HG03571 (cell line): ENCODE measurements at regions not wholly inside any gene's neighbourhood (a gene's known extent, or its start where the extent isn't known, plus 50 kb on each side); places are given as distances from the start of the nearest gene placed in this dataset.

Experiments used
- ATAC-seq: cut with Tn5 transposase; IDR thresholded peaks from one replicate; pipeline ENCODE4 v1.9.1; 2021; ENCODE audit not compliant: unreplicated experiment

DNA sequence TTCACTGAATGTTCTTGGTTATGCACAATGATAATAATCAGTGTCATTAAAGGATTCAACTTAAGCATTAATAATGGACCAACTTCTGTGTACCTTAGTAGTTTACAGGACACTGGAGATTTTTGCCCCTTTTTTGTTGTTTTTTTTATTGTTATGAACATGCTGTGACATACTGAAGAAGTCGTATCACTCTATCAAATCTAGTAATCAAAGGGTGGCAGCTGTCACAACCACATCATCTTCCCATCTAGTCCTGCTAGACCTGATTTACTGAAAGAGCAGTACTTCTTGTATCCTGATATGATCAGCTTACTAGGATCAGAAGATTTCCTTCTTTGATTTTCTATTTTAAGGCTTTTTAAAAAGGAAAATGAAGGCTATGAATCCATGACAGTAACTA is 504.6 kb upstream of the CELF2 start:
- ATAC-seq, result no peak

DNA sequence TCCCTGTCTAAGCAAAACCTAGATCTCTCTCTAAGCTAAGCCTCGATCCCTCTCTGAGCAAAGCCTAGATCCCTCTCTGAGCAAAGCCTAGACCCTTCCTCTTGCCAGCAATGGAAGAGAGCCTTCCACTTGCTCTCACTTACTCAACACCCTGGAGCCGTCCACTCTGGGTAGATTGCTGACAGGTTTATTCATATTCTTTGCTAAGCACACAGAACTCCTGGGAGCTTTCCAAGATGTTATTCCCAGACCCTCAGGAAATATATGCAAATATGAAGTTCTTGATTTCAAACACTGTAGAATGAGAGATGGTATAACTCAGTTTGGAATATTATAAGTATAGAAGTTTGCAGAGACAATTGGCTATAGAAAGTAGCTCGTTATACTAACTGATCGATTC is 503.8 kb upstream of the CELF2 start:
- ATAC-seq, result no peak

DNA sequence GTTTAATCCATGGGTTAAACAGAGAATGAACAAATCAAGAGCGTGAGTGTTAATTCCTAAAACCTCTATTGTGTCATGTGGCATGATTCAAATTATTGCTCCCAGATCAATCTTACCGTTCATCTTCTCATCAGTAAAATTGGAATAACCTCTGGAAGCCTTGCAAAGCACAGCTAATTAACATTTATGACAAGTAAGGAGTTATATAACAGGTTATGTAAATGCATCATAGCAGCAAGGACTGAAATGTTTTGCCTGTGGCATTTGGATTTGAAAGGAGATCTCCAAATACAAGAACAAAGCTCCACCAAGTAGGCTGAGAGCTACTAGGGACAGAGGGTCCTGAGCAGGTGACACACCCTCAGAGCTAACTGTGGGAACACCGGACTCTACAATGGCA is 502.9 kb upstream of the CELF2 start:
- no peak for ATAC-seq

DNA sequence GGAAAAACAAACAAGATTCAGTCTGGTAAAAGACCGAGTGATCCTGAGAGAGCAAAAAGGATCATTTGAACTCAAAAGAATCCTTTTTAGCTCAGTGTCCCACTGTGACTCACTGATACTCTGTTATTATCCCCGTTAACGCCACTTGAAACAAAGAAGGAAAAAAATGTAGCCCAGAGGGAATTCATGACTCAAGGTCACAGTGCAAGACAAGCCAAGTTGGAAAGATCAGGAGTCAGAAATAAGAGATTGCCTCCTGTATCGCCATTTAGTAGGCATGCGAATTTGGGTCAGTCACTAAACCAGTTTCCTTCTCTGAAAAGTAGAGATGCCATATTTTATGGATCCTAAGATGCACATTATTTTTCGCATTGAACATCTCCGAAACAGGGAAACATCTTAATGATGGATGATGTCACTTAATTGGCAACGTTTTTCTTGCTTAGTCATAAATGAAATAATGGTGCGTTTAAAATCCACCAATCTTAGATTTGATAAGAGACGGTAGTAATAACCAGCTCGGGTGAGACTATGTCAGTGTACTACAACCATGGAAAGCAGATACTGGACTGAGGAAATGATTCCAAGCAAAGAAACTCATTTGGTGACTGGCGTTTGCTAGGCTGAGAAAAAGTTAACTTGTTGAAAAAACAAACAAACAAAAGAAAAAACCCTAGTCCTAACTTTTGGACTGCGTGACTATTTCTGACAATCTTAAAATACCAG is 502.0 kb upstream of the CELF2 start:
- no peak for ATAC-seq

DNA sequence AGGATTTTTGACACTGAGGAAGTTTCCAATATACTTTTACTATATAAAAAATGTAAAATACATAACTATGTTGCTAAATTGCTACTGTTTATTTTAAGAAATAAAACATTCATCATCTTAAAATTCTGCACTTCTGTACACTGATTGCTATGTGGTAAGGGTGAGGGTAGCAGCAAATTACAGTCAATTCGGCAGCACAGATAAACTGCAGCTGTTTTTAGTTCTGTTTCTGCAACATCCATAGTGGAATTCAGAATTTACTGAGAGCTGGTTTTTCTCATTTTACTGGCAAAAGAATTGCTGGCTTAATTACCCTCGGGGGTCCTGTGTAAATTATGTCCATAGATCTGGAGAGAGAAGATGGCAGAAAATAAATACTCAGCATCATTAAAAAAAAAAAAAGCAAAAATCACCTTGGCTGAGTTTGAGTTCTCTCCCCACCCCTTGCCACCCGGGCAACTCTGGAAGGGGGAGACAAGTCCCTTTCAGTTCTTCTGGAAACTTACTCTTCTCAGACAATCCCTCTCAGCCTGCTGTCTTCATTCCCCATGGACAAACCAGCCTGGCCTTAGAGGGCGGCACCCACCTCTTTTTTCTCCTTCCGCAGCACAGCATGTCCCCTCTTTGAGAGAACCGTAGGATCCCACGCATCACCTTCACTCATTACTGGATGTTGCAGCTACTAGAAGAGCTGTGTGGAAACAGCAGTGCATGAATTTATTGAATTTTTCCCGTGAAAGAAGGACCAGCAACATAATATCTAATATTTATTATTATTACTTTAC is 501.1 kb upstream of the CELF2 start:
- ATAC-seq, result no peak

DNA sequence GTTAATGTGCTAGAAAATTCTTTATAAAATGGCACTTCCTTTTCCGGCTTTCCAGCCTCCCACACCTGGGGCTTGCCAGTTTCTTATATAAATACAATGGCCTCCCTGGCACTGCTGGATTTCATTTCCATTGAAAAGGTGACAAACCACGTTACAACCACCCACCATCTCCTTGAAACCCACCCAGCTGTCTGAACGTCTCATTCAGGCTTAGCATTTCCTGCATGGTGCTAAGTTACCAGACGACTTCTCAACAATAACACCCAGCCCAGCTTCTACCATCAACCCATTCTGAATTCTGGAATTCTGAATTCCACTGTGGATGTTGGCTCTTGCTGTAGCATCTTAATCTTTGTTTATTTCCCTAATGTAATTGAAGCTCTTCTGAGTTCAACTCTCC is 499.8 kb upstream of the CELF2 start:
- ATAC-seq, result no peak

DNA sequence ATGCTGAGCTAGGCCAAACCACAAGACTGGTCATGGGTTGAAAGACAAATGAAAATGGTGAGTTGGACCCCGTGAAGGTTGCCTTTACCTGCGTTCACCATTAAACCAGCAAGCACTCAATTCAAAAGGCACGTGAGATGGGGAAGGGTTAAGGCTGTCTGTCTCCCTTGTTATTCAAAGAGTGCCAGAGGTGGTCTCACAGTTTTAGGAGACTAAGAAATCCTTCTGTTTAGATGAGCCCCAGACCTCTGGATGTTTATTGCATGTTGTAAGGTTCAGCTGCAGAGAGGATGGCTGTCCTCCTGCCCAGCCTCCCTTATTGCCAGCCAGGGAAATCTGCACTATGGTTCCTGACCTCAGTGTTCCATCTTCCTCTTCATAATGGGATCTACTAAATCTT is 498.0 kb upstream of the CELF2 start:
- no peak for ATAC-seq

DNA sequence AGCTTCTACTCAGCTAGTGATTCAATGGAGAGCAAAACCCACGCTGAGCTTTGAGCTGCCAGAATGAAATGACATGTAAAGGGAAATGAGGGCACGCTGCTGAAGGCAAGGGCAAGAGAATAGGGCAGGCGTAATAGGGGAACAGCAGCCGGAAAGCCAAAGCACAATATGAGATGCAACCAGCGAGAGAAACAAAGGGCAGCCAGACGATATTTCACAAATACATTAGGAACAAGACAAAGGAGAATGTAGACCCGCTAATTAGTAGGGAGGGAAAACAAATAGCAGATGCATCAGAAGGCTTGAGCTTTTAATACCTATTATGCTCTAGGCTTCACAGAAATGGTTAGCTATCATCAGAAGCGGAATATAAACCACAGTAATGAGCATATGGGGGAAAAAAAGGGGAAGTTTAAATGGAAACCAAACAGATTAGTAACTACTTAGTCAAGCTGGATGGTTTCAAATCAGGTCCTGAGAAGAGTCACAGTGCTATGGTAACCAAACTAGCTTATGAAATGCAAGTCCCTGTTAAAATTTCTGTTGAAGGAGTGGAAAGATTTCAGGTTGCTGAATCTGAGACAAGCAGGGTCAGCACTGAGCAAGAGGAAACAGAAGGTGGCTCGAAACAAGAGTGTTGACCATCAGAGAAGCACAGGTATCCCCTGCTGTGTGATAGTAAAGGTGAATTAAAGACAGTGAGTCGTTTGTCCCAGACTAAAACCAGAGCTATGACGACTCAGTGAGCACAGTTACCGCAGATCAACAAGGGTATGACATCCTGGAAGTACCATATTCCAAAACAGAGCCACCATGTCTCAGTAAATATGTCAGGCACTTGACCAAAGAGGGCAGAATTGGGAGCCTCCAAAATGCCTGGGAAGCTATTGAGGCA is 496.9 kb upstream of the CELF2 start:
- ATAC-seq, result peak; percentile 55

DNA sequence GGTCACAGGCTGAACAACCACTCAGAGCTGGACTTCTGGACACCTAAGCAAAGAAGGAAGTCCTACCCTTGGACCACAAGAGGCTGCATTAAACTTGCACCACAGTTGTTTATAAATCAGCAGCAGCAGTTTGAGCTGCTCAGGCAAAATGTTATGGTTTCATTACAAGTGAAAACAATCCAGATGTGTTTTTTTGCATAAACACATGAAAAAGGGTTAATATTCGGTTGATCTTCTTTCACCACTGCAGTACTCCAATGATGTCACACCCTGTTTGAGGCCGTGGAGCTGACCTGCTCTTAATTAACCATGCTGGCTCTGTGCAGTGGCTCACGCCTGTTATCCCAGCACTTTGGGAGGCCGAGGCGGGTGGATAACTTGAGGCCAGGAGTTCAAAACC is 490.8 kb upstream of the CELF2 start:
- no peak for ATAC-seq

DNA sequence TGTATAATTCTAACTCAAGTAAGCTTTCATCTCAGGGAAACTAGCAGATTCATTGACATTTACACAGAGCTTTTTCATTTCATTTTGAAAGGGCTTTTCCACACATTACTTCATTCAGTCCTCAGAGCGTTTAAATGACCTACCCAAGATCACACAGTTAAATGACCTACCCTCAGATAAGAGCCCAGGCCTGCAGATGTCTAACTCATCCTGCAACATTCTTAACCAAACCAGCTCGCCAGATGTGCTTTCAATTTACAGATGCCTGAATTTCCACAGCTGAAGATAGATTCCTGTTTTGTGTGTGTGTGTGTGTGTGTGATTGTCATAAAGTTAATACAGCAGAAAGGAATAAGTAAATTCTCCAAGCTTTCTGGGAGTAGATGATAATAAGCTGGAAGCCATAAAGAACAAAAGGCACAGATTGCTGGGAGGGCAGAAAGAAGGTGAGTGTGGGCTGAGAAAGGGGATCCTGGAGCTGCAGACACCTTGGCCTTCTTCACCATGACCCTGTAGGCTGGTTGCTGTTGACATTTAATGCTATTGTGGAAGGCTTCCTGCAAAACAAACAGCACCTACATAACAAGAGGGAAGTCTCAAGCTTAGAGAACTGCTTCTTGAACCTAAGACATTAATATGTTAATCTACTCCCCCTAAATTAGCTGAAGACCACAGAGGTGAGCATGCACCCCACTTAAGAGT is 489.7 kb upstream of the CELF2 start:
- ATAC-seq, result no peak

DNA sequence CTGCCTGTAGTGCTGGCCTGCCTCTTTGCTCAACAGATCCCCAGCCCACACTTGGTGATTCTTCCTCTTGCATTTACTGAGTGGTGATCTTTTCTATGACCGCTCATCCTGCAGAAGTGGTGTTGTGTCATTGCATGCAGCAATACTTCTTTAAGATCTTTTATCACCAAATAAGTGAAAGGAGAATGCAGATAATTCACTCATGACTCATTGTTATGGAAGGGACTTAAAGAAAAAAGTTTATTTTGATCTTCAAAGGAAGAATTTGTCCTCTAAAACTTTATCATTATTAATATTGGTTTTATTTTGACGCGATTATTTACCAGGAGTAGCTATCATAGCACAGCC is 489.1 kb upstream of the CELF2 start:
- ATAC-seq, result no peak

DNA sequence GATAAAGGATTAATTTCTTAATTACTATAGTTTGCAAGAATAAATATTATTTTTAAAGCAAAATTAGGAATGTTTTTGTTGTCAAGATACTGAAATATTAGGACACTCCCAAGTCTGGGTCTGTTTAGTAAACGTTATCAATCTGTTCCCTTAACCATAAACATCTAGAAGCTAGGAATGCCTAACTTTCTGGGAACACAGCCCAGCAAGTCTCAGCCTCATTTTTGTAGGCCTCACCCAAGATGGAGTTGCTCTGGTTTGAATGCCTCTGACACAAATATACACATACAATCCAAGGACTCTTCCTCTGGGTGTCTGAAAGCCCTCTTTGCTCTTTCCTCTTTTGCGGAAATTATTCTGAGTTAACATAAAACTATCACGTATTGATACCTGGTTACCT is 487.4 kb upstream of the CELF2 start:
- ATAC-seq, result no peak

DNA sequence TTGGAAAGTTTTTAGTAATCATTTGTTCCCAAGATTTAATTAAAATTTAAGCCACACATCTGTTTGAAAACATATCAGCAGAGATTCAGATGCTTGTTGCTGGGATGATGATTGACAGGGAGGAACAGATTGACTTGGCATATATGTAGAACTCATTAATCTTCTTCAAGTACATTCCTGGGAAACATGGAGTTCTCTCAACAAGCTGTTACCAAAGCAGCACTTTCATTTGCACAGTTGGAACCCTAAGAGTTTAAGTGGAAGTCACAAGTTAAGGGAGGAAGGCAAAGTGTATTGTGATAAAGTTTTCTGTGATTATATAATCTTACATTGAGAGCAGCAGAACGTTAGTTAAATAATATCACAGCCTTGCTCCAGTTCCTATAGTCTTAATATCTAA is 485.4 kb upstream of the CELF2 start:
- ATAC-seq, result no peak

DNA sequence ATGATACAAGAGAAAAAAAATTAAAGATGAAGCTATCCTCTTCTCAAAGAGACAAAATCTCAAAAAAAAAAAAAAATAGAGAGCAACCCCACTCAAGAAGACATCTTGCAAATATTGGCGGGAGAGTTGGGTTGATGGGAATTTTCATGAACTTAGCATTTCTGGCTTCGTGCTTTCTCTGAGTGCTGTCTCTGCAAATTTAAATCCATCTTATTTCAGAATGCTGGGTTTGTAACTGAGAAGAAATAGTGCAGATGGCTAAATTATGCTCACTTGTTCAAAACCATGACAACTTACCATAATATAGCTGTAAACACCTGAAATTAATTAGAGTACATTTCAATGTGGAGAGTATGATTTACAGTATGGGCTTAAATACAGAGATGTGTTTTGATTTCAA is 484.8 kb upstream of the CELF2 start:
- no peak for ATAC-seq

DNA sequence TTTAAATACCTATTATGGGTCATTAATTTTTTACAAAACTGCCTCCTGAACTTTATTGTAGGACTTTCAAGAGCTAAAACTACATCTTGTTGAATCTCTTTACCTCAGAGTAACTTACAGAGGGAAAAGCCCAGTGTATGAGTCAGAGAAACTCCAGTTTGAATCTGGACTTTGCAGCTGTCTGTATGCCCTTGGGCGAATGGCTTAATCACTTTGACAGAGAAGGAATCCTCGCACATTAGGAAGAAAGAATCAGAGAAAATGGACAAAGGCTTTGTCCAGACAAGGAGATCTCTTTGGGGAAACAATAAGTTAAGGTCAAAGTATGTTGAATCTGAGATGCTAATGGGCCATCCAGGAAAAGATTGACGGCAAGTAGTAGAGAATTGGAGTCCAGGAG is 484.2 kb upstream of the CELF2 start:
- no peak for ATAC-seq

DNA sequence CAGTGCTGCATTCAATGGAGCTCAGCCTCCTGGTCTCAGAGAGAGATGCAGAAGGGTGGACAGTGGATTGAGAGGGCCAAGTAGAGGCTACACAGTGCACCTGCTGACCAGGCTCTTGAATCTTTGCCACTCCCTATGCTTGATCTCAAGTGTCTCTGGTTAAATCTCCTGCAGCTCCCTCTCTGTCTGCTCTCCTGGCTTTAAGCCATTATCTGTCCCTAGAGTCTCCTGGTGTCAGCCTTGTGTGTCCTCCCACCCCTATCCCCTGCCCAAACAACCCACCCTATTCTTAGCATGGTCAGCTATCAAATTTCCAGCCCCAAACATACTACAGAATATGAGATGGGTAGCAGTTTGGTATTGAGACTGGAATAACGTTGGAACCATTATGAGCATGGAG is 479.3 kb upstream of the CELF2 start:
- no peak for ATAC-seq

DNA sequence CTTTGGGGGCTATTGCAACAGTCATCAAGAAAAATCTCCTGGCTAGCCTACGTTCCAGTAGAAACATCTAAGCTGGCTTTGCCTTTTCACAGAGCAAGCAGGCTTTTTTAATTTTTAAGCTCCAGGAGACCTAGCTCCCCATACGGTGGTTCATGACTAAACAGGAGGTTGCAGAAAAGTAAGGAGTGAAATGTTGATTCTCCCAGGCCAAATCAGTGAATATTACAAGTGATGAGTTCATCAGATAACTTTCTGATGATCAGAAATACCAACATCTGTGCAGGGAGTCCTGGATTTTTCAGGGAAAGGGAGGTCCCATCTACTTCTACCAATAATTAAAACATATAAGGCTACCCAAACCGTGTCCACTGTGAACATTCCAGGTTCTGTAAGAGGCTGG is 477.3 kb upstream of the CELF2 start:
- no peak for ATAC-seq

DNA sequence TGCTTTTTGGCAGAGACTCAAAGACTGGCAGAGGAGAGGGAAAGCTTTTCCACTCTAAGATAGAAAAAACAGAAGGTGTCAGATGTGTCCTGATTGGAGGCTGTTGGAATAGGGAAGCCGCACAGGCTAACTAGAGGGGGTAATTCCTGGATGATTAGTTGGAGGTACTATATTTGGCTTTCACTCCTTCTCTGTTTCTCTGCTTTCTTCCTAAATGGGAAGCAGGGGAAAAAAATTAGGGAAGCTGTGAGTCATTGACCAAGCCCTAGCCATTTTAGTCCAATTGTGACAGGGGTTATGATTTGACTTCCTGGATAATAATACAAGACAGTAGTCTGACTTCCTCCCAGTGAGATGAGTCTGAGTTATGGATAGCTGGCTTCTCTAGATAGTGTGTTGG is 475.2 kb upstream of the CELF2 start:
- no peak for ATAC-seq

DNA sequence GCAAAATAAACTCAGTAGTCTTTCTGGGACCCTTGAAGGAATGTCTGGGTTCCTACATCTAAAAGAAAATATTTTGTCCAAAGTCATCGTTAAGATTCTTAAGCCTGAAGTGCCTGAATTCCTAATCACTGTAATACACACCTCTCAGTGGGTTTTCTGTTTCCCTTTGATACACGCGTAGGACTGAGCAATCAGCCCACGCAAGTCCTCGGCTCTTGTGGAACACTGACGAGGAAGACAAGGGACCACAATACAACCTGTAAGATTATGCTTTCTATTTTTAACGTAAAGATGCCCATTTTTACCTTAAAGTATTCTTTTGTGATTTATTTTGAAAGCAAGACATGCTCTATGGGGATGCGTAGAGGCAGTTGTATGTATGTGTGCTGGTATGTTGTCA is 472.8 kb upstream of the CELF2 start:
- no peak for ATAC-seq

DNA sequence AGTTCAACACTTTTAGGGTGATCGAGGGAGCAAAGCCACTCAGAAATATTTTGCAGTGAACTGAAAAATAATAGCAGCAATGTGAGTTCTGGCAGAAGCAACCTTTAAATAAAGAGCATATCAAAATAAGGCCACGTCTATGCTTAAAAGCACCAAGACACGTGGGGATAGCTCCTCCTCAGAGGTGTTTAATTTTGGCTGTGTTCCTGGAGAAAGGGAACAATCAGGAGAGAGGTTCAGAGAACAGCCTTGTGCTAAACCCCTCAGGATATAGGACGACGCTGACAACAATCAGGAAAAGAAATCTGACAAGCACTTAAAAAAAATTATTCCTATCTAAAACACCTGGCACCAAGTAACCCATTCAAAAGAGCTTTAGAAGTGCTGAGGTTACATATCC is 471.9 kb upstream of the CELF2 start:
- ATAC-seq, result no peak

DNA sequence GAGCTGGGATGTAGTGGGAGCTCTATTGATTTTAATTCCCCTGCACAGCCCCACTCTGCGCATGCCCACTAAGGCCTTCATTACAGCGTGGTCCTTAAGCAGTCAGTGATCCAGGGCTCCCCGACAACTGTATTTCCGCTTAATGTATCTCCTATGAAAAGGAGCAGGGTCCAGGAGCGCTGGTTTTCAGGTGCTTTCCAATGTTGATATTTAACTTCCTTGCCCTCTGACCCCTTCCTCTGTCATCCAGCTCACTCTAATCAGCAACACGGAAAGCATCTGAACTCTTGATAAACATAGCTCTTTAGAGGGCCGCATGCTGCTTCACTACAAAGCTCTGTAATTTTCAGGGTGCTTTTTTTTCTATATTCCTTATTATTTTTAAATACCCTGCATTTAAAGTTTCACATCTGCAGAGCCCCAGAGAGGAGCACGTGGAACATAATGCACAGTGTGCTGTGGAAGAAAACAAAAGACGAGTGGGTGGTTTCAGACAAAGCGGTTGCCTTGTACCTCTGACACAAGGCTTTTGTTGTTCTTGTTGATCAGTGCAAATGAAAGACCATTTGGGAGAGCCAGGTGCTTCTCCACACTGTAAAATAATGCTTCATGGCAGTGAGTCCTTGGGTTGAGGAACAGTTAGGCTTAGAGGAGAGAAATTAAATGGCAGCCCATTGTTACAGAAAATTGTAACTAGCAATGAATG is 465.9 kb upstream of the CELF2 start:
- no peak for ATAC-seq
